Inflammatory macrophage treated with lipopolysaccharide for 1 hour (primary cell): ENCODE measurements at regions not wholly inside any gene's neighbourhood (a gene's known extent, or its start where the extent isn't known, plus 50 kb on each side); places are given as distances from the start of the nearest gene placed in this dataset.

ENCODE experiments used
- DNase-seq, 2 donors: peaks; one replicate each; pipeline ENCODE4 v3.0.0-alpha.2; 2020 to 2022

GRCh38 chr12:76711241-76711640 is 52.7 kb upstream of the ZDHHC17 start:
- DNase-seq: no peak

DNA sequence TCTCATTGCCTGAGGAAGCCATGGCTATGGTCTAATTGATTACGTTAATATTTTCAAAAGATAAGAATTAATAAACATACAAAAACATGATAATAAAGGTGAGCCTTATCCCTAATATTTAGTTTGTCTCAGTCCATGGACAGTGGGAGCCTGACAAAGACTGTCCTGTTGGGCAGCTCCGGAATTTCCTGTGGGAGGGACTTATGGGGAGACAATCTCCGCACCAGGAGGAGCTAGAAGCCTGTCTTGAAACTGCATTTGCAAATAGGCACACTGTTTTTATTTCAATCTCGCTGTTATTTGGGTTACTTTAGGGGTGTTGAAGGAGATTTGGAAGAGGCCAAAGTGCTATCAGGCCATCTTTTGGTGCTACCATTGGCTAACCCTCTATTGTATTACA is 50.8 kb upstream of the ZDHHC17 start:
- DNase-seq: no peak

DNA sequence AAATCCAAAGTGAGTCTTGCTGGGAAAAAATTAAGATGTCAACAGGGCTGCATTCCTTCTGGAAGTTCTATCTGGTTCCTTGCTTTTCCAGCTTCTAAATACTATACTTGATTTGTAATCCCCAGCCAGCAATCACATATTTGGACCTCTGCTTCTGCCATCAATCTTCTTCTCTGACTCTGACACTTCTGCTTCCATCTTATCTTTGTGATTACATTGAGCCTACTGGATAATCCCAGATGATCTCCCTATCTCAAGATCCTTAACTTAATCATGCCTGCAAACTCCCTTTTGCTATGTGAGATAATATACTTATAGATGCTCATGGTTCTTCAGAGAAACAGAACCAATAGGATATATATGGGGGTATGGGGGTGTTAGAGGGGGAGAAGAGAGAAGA is 49.9 kb upstream of the ZDHHC17 start:
- DNase-seq: no peak
